Astrocyte (in vitro differentiated cells and primary cell): ENCODE measurements at regions not wholly inside any gene's neighbourhood (a gene's known extent, or its start where the extent isn't known, plus 50 kb on each side); places are given as distances from the start of the nearest gene placed in this dataset.

ENCODE experiments used
- CTCF ChIP-seq: IDR thresholded peaks from 2 replicates; pipeline ENCODE4 v1.5.1; 2011; ENCODE audit warnings: low read depth, mild to moderate bottlenecking, inconsistent platforms, low read length, moderate library complexity; ENCODE audit not compliant: insufficient read depth
- EZH2 ChIP-seq: IDR thresholded peaks from 2 replicates; pipeline ENCODE4 v1.6.1; 2012; ENCODE audit warnings: mild to moderate bottlenecking, low read length, inconsistent platforms; ENCODE audit not compliant: insufficient read depth

DNA sequence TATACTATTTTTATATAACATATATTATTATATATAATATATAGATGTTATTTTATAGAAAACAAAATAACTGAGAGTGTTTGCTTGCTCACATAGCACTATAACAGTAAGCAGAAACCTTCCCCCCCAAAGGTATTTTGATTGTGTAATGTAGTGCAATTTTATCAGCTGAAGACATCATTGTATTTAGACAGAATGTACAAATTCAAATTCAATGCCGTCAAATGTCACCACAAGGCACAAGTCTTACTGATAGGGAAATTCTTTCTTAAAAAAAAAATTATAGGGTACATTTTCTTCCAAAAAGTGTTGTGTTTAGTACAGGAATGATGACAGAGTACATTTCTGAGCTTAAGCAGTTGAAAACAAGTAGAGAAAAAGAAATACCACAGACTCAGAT is 1147.1 kb upstream of the SPRY2 start:
- TF ChIP-seq CTCF (no peak), EZH2 (no peak)
